Neural progenitor cell (in vitro differentiated cells): ENCODE measurements at regions not wholly inside any gene's neighbourhood (a gene's known extent, or its start where the extent isn't known, plus 50 kb on each side); places are given as distances from the start of the nearest gene placed in this dataset.

Experiments used
- EZH2 ChIP-seq: fragments of 200-600 bp; sonication (generic); IDR thresholded peaks from 2 replicates; pipeline ENCODE4 v1.6.1; 2017; ENCODE audit warnings: antibody characterized with exemption, mild to moderate bottlenecking, moderate library complexity
- EZH2phosphoT487 ChIP-seq: fragments of 200-600 bp; sonication (generic); IDR thresholded peaks from 2 replicates; pipeline ENCODE4 v1.6.1; 2017; ENCODE audit warnings: antibody characterized with exemption
- TF ChIP-seq, protein P1 (sequence below): fragments of 200-600 bp; sonication (generic); IDR thresholded peaks from 2 replicates; pipeline ENCODE4 v1.5.1; 2017; ENCODE audit warnings: antibody characterized with exemption, mild to moderate bottlenecking

GRCh38 chr3:81891055-81891895 lies 129.8 kb upstream of the GBE1 start:
- TF ChIP-seq, protein P1, sequence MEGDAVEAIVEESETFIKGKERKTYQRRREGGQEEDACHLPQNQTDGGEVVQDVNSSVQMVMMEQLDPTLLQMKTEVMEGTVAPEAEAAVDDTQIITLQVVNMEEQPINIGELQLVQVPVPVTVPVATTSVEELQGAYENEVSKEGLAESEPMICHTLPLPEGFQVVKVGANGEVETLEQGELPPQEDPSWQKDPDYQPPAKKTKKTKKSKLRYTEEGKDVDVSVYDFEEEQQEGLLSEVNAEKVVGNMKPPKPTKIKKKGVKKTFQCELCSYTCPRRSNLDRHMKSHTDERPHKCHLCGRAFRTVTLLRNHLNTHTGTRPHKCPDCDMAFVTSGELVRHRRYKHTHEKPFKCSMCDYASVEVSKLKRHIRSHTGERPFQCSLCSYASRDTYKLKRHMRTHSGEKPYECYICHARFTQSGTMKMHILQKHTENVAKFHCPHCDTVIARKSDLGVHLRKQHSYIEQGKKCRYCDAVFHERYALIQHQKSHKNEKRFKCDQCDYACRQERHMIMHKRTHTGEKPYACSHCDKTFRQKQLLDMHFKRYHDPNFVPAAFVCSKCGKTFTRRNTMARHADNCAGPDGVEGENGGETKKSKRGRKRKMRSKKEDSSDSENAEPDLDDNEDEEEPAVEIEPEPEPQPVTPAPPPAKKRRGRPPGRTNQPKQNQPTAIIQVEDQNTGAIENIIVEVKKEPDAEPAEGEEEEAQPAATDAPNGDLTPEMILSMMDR: no peak
- TF ChIP-seq EZH2phosphoT487: no peak
- TF ChIP-seq EZH2: no peak
